ENCODE measurements at regions not wholly inside any gene's neighbourhood (a gene's known extent, or its start where the extent isn't known, plus 50 kb on each side); places are given as distances from the start of the nearest gene placed in this dataset.

DNA sequence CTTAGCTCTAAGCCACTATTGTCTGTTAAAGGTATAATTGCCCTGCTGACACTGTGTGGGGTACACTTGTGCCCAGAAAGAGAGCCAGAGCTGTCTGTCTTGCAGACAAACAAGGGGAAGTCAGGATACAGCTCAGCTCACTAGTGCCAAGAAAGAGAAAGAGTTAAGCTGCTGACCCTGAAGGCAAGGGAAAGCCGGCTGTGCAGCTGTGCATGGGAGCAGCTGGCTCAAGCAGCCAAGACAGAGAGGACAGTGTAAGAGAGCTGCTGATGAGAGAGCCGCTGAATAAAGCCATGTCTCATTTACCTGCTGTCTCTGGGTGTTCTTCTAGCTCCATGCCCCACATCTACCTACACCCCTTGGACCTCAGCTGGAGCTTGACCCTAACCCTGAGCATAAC lies 428.1 kb upstream of the NAALADL2 start:
- Histone ChIP-seq H3K27ac (no peak overlapping the region), H3K4me3 (no peak overlapping the region), H3K36me3 (no peaks in the 10 kb centered on the region), H3K9me3 (no peaks in the 10 kb centered on the region), H3K4me1 (no peaks in the 10 kb centered on the region), H3K27me3 (ENCODE audit: low read depth) (no peaks in the 10 kb centered on the region)
- intact Hi-C loops (cut with DNase I) = no loop called here
- TF ChIP-seq, protein P1, sequence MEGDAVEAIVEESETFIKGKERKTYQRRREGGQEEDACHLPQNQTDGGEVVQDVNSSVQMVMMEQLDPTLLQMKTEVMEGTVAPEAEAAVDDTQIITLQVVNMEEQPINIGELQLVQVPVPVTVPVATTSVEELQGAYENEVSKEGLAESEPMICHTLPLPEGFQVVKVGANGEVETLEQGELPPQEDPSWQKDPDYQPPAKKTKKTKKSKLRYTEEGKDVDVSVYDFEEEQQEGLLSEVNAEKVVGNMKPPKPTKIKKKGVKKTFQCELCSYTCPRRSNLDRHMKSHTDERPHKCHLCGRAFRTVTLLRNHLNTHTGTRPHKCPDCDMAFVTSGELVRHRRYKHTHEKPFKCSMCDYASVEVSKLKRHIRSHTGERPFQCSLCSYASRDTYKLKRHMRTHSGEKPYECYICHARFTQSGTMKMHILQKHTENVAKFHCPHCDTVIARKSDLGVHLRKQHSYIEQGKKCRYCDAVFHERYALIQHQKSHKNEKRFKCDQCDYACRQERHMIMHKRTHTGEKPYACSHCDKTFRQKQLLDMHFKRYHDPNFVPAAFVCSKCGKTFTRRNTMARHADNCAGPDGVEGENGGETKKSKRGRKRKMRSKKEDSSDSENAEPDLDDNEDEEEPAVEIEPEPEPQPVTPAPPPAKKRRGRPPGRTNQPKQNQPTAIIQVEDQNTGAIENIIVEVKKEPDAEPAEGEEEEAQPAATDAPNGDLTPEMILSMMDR (IDR thresholded peaks at IDR 0.05) = no peak
- no peak for DNase-seq
- ATAC-seq = no peak

DNA sequence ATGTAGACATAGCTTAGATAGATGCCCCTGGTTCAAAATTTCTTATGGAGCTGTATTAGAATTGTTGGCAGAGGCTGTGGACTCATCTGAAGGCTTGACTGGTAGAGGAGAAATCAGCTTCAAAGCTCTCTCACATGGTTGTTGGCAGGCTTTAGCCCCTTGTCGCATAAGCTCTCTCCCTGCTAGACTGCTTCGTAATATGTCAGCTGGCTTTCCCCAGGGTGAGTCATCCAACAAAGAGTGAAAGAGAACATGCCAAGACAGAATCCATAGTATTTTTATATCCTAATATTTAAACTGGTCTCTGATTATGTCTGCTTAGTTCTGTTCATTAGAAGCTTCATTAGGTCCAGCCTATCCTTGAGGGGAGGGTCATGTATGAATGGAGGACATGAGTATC lies 427.4 kb upstream of the NAALADL2 start:
- Histone ChIP-seq H3K4me3 (no peak overlapping the region), H3K36me3 (no peaks in the 10 kb centered on the region), H3K4me1 (no peaks in the 10 kb centered on the region), H3K27ac (no peak overlapping the region), H3K9me3 (no peaks in the 10 kb centered on the region), H3K27me3 (ENCODE audit: low read depth) (no peaks in the 10 kb centered on the region)
- TF ChIP-seq, protein P1 (IDR thresholded peaks at IDR 0.05) = no peak
- intact Hi-C loops (cut with DNase I) = no loop called here
- DNase-seq (no peak), ATAC-seq (no peak)

DNA sequence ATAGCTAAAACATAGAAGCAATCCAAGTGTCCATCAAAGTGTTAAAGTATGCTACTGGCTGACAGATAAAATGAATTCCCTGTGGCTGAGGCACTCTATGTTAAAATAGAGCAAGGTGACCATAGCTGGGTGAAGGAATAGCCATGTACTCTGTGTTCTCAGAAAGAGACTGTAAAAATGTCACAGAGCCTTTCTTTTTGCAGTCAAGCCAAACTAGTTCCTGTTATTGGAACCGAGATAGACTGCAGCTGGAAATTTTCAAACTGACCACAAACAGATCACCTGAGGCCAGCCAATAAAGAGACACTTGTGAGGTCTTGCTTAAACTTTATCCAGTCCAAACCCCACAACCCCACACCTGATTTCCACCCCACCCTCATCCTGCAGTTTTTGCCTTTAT lies 422.8 kb upstream of the NAALADL2 start:
- no peak for ATAC-seq
- no peak for DNase-seq
- intact Hi-C loops (cut with DNase I) = no loop called here
- no peaks in the 10 kb centered on the region for H3K36me3 ChIP-seq
- H3K27ac ChIP-seq = no peak overlapping the region
- H3K4me1 ChIP-seq = peaks cover 14% of the 10 kb centered on the region
- no peaks in the 10 kb centered on the region for H3K27me3 ChIP-seq (ENCODE audit: low read depth)
- TF ChIP-seq, protein P1 (IDR thresholded peaks at IDR 0.05) = no peak
- H3K9me3 ChIP-seq = no peaks in the 10 kb centered on the region
- no peak overlapping the region for H3K4me3 ChIP-seq

DNA sequence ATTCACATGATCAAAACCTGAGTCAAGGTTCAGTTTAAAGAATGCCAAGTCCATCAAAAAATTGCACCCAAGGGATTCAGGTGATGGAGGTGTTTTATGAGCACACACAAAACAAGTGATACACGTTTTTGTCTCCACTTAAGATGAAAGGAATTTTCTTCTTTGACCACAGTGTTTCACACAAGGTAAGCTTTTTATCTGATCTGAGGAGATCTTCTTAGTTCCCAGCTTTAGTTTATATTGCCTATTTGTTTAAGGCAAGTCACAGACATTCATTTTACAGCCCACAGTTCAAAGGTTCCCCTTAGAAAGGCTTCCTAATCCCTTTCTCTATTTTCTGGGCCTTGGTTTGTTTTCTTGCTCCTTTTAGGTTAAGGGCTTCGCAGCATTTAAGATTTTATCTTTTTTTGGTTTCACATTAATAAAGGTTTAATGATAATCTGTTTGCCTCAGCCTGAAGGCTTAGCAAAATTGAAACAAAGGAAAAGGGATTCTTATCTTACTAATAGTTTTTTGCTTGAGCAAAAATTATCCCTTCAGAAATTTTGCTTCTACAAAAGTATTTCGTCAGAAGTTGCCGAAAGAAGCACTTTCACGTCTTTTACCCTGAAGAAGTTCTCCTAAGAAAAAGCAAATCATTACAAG lies 420.5 kb upstream of the NAALADL2 start:
- DNase-seq (no peak), ATAC-seq (no peak)
- H3K4me3 ChIP-seq = peak overlapping the region; percentile 71
- TF ChIP-seq, protein P1 (IDR thresholded peaks at IDR 0.05) = no peak
- no peaks in the 10 kb centered on the region for H3K9me3 ChIP-seq
- peaks cover 14% of the 10 kb centered on the region for H3K4me1 ChIP-seq
- H3K27ac ChIP-seq = peak overlapping the region; percentile 94
- no peaks in the 10 kb centered on the region for H3K36me3 ChIP-seq
- intact Hi-C loops (cut with DNase I) = no loop called here
- H3K27me3 ChIP-seq (ENCODE audit: low read depth) = no peaks in the 10 kb centered on the region

DNA sequence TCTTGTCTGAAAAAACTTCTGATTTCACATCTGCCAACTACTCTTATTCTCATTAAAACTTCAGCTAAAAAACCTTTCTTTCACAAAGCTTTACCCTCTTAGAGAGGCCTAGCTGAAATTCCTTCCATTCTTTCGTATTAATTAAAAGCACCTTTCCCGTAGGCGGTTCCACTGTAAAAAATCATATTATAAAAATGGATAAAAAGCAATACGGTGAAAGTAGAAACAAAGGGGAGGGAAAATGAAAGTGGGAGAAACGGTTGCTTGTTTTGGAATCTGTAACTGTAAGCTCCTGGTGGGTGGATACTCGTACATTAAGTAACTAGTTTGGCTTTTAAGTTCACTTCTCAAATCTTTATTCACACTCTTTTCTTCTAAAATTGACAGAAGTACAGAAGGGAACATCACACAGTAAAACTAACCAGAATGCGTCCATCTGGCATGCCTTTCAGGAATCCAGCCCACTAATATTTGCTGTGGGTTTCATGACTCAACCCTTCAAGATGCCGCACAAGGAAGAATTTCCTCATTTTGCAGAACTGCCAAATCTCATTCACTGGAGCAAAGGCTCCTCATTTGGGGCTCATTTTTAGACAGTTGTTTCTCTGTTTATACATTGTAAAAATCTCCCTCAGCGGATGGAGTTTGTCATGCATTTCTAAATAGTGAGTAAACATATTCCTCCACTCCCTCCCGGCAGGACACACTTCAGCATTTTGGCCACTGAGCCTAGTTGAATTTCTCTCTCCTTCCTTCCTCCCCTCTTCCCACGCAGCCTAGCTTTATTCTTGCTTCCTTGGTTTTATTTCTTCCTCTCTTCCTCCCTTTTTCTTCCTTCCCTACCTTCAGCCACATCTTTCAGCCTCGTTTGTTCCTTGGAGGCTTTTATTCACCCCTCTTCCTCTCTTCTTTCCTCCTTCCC lies 419.5 kb upstream of the NAALADL2 start:
- Histone ChIP-seq H3K4me3 (peak overlapping the region; percentile 71), H3K27ac (peak overlapping the region; percentile 94), H3K4me1 (peaks cover 14% of the 10 kb centered on the region), H3K9me3 (no peaks in the 10 kb centered on the region), H3K27me3 (ENCODE audit: low read depth) (no peaks in the 10 kb centered on the region), H3K36me3 (no peaks in the 10 kb centered on the region)
- TF ChIP-seq, protein P1 (IDR thresholded peaks at IDR 0.05) = no peak
- intact Hi-C loops (cut with DNase I) = no loop called here
- DNase-seq (no peak), ATAC-seq (peak; percentile 37 to 50)

All from lower lobe of right lung (tissue), 2 donors.